ENCODE measurements at regions not wholly inside any gene's neighbourhood (a gene's known extent, or its start where the extent isn't known, plus 50 kb on each side); places are given as distances from the start of the nearest gene placed in this dataset.

DNA sequence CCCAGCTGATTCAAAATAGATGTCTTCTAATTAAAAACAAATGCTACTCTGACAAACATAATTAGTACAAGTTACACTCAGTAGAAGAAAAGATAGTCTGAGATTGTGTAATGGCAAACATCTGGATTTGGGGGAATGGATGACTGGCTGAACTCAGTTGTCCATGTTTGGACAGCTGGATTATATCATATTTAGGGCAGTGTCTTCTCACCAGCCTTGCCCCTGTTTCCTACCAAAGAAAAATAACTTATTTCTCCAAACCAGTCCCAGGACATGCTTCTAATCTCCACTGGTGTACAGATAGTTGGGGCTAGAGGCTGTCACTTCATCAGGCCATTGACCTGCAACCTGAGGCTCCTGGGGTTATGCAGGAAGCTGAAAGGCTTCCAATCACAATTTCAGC, 237.3 kb downstream of the USP46 start:
- no peak for TF ChIP-seq POLR2A (IDR thresholded peaks at IDR 0.05)
- TF ChIP-seq, protein P1, sequence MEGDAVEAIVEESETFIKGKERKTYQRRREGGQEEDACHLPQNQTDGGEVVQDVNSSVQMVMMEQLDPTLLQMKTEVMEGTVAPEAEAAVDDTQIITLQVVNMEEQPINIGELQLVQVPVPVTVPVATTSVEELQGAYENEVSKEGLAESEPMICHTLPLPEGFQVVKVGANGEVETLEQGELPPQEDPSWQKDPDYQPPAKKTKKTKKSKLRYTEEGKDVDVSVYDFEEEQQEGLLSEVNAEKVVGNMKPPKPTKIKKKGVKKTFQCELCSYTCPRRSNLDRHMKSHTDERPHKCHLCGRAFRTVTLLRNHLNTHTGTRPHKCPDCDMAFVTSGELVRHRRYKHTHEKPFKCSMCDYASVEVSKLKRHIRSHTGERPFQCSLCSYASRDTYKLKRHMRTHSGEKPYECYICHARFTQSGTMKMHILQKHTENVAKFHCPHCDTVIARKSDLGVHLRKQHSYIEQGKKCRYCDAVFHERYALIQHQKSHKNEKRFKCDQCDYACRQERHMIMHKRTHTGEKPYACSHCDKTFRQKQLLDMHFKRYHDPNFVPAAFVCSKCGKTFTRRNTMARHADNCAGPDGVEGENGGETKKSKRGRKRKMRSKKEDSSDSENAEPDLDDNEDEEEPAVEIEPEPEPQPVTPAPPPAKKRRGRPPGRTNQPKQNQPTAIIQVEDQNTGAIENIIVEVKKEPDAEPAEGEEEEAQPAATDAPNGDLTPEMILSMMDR (IDR thresholded peaks at IDR 0.05): no peak
